DMS53 treated with DMSO at 0.1 percent for 48 hours (cell line): ENCODE measurements at regions not wholly inside any gene's neighbourhood (a gene's known extent, or its start where the extent isn't known, plus 50 kb on each side); places are given as distances from the start of the nearest gene placed in this dataset.

ENCODE experiments used
- DNase-seq: peaks from one replicate; lab custom pipeline; 2025; ENCODE audit not compliant: unreplicated experiment; lab: John Stamatoyannopoulos, UW

DNA sequence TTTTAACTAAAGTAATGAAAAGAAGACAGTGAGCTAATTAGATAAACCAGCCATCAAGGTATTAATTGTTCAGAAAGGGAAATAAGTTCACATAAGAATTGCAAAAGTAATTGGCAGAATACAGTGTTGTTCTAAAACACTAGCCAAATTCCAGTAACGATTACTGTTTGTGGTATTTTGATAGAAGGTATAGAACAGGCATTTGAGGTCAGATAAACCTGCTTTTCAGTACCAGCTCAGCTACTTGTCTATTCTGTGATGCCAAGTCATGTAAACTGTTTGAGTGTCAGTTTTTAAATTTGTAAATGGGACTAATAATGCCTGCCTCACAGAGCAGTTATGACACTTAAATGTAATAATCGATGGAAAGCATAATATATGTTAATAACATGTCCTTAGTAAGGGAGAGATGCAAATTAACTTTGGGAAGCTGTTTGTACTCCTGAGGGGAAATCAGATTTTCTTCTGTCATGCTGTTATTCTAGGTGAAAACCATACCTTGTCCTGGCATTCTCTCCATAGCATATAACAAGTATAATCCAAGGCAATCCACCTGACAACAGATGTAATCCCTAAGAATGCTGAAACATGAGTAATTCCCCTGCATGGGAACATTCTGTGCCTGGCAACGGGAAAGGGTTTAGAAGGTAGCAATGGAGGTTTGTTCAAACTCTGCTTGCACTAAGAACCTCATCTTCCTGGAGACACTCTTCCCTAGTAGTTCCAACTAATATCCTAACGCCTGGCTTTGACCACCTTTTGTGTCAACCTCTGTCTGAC lies 509.5 kb upstream of the PAPPA start:
- no peak for DNase-seq

DNA sequence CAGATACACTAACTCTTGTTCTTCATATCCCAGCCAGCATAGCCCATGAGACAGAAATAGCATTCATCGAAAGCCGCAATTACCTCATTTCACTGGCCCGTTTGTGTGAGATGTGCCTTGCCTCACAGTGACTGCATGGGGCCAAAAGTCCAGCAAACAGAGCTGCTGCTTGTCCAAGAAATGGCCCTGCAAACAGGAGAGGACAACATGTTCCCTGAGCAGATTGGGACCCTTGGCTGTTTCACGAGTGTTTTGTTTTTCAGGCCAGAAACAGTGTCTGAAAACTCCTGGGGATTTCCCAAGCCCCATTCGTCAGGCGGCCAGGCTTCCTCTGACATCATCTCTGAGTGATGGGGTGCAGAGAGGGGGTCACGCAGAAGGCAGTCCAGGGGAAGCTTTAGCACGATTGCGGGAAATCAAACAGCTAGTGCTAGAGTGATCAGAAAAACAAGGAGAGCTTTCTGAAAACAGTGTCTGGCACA lies 503.6 kb upstream of the PAPPA start:
- no peak for DNase-seq

DNA sequence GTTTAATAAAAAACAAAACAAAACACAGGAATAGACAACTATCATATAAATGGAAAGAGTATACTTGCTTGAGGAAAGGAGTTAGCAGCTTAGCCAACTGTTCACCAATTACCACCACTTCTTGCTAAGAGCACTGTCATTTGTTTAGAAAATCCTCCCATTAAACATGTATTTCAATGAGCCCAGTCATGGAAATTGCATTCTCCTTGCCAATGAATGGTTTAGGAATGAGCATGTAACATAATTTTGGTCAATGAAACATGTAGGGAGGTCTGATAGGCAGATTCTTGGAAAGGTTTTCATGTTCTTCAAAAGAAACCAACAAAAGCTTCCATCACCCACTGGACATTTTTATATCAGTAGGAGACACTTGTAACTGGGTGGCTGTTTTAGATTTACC lies 502.8 kb upstream of the PAPPA start:
- DNase-seq = no peak

DNA sequence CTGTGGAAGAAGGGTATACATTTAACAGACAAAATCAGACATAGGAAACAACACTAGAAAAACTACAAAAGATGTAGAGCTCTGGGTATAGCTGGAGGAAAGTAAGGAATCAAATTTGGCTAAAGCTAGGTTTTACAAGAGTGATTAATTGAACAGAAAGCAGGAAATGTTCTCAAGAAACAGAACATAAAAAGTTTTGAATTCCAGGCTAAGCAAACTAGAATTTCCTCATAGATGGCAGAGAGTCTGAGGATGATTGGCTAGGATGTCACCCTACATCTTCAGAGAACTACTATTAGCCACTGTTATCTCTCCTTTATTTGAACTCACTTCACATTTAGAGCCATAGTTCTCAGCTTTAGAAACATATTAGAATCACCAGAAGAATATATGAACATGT lies 502.1 kb upstream of the PAPPA start:
- DNase-seq = no peak

DNA sequence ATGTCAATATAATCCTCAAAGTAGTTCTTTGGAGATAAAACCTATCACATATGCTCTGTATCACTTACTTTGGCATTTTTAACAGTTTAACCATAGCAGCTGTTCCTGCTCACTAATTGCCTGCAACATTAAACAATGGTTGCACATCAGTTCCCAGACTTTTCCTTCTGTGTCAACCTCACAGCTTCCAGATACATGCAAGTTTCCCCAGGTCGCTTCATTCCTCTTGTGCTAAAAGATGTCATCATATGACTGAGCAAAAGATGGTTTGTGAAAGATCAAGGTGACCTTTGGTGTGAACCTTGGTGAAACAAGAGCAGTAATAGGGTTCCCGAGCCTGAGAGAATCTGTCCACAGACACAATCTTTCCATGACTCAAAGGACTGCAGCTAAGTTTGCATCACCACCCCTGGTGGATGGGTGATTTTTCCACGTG lies 500.4 kb upstream of the PAPPA start:
- no peak for DNase-seq

DNA sequence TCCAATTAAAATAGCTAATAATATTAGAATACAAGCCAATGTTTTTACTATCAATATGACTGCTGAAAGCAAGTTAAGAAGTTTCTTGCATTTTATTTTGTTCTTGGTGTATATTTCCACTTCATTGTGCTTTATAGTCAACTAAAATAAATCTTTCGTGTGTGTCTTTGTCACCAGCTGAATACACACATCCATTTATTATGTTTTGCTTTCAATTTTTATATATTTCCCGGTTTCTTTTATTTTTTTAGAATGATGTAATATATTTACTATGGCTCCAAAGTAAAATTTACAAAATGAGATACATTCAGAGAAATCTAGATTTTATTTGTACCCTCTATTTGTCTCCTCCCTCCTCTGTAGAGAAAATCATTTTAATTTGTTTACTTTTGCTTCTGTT lies 495.9 kb upstream of the PAPPA start:
- DNase-seq = no peak

DNA sequence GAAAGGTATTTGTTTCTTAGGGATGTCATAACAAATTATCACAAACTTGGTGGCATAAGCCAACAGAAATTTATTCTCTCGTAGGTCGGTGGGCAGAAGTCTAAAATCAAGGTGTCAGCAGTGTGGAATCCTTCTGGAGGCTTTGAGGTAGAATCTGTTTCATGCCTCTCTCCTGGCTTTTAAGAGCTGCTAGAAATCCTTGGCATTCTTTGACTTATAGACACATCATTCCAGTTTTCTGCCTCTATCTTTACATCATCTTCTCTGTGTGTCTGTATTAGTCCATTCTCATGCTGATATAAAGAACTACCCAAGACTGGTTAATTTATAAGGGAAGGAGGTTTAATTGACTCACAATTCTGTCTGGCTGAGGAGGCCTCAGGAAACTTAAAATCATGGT lies 488.1 kb upstream of the PAPPA start:
- no peak for DNase-seq

DNA sequence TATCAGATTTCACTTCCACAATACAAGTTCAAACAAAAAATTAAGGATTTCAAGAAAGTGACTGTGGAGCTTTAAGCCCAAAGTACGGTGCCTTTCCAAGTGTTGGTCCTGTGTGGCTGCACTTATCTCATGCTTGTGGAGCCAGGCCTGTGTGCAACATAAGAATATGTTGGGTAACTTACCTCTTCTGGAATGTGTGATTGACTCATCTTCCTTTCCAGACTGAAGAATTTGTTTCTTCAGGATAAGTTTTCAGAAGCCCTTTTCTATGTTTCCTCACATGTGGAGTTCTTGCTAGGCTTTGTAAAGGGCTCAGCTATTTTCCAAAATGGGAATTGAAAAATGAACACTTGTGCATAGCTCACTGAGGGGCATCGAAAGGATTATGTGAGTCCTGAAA lies 485.1 kb upstream of the PAPPA start:
- DNase-seq = no peak

DNA sequence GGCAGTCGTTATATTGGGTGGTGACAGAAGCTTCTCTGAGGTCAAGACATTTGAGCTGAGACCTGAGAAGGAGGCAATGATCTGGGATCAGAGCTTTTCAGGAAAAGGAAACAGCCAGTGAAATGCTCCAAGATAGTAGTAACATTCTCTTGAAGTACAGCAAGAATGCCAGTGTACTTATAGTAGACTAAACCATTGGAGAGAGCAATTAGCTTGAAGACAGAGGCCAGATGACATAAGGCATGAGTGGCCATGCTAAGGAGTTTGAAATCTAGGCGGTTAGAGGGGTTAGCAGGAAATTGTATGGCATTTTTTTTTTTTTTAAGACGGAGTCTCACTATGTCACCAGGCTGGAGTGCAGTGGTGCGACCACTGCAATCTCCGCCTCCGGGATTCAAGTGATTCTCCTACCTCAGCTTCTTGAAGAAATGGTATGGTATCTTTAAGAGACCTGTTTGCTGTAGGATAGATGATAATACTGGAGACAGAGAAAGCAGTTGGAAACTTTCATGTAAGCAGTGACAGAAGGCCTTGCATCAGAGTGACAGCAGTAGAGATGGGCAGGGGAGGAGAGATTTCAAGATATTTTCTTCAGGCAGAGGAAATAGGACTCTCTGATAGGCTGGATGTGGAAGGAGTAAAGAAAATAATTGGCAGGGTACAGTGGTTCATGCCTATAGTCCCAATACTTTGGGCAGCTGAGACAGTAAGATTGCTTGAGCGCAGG lies 482.2 kb upstream of the PAPPA start:
- no peak for DNase-seq

DNA sequence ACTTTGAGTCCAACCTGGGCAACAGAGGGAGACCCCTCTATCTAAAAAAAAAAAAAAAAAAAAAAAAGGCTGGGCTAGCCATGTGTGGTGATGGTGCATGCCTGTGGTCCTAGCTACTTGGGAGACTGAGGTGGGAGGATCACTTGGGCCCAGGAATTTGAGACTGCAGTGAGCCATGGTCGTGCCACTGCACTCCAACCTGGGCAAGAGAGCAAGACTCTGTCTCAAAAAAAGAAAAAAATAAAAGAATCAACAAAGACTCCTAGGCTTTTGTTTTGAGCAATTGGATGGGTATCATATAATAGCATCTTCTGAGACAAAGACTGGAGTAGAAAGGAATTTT lies 481.7 kb upstream of the PAPPA start:
- DNase-seq = no peak

DNA sequence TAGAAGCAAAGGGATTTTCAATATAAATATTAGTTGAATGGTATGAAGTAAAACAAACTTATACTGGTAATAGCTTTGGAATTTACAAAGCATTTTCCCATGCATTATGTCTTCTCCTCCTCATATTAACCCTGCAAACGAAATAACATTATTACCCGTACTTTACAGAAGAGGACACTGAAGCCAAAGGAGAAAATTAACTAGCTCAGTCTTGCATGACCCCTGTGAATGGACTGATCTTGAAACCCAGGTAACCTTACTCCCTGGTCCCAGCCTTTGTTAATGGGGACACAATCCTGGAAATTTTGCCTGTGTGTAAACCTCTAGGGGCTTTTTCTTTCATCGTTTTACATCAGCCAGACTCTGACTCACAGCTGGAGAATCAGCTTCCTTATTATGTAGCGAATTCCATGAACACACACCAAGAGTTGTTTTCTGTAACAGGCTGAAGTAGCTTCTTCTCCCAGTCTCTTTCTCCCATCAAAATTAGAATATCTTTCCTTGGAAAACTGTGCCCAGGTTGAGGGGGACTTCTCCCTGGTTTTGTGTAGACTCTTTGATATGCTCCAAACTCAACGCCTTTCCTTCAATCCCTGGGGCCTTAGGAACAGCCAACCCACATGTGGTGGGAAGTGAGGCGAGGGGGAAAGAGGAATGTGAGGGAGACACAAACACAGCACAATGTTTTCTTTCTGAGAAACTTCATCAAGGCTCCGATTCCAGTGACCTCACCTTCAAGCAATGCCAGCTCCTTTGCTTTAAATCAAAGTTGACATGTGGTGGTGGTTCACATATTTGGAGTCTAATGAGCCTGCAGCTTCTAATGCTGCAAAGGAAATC lies 480.9 kb upstream of the PAPPA start:
- DNase-seq = no peak

DNA sequence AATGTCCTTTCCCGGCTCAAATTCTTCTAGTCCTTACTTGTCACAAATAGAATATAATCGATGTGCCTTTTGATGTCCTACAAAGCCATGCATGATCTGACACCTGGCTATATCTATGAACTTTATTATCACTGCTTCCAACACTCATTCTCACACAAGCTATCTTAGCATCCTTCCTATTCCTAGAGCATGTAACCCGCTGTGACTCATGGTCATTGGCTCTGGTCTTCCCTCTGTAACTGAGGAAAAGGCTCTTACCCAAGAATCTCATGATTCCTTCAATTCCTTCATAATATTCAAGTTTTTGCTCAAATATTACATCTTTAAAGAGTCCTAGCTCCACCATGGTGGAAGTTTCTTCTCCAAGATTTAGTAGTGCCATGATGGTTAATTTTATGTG lies 480.0 kb upstream of the PAPPA start:
- no peak for DNase-seq

DNA sequence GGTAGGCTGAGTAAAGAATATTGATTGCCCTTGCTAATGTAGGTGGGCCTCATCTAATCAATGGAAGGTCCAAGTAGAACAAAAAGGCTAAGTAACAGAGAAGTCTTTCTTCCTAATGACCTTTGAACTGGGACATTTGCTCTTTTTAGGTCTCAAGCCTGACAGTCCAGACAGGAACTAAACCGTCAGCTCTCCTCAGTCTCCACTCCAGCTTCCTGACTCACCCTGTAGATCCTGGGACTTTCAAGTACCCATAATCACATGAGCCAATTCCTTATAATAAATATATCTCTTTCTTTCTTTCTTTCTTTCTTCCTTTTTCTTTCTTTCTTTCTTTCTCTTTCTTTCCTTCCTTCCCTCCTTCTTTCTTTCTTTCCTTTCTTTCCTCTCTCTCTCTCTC lies 479.5 kb upstream of the PAPPA start:
- DNase-seq = no peak

DNA sequence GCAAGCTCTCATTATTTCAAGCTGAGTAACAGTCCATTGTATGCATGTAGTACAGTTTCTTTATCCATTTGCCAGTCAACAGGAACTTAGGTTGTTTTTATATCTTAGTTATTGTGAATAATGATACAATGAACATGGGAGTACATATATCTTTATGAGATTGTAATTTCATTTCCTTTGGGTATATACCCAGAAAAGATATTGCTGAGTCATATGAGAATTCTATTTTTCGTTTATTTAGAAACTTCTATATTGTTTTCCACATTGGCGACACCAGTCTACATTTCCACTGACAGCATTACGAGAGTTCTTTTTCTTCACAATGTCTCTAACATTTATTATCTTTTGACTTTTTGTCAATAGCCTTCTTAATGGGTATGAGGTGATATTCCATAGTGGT lies 477.8 kb upstream of the PAPPA start:
- DNase-seq = no peak

DNA sequence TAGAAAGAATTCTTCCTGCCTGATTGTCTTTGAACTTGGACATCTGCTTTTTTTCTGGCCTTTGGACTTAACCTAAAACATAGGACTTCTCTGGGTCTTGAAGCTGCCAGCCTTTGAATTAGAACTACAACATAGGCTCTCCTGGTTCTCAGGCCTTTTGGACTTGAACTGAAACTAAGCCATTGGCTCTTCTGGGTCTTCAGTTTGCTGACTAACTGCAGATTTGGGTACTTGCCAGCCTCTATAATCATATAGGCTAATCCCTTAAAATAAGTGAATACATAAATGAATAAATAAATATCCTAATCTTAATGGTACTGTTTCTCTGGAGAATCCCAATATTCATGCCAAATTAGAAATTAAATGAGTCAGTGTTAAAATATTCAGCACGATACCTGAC lies 473.4 kb upstream of the PAPPA start:
- no peak for DNase-seq

DNA sequence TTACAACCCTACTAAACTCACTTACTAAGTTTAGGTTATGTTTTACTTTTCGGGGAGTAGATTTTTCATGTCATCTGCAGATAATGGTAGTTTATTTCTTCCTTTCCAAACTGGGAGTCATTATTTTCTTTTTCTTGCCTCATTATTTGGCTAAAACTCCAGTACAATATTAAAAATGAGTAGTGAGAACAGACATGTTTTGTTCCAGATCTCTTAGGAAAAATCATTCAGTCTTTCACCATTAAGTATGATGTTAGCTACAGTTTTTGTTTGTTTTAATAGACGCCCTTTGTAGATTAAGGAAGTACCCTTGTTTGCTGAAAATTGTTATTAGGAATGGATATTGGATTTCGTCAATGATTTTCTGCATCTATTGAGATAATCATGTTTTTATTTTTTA lies 472.0 kb upstream of the PAPPA start:
- no peak for DNase-seq

DNA sequence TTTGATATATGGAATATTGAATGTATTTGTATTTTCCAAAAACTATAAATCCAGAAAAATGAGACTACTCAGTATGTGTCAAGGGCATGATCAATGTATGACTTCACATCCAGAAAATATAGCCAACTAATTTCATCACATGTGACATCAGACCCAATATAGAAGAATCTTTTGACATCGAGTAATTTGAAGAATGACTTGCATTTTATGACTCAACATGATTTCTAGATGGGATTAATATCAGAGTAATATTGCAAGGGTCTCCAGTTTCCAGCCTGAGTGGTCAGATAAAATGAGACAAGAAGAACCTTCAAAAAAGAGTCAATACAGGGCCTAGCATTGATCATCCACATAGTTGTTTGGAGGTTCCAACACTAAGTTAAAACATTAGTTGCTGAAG lies 467.5 kb upstream of the PAPPA start:
- DNase-seq = no peak

DNA sequence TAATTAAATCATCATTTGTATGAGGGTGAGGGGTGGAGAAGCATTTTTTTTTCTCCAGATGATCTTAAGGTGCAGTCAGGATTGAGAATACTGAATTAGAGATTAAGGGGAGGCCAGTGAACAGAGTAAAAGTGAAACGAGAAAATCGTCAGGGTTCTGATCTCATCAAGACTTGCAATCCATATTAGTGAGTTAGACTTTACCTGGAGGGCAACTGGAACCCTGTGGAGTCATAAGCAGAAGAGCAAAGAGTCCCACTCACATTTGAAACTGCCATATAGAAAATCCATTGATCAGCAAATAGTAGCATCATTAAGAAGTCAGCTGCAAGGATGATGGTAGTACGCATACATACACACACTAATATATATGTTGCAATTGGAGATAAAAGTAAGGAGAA lies 466.2 kb upstream of the PAPPA start:
- no peak for DNase-seq

DNA sequence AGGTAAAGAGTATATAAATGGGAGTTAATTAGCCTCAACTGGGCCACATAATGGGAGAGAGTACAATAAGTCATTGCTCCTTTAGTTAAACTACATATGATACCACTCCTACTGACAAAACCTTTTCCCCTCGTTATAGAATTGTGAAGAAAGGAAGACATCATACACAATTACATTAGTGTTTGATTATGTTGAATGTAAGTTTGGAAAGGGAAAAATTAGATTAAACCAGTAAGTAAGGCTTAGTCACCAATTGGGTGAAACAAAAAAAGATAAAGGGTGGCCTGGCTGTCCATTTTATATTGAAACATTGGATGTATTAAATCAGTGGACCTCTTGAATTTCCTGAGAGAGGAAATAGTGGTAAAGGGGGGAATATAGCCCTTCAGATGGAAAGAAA lies 464.3 kb upstream of the PAPPA start:
- no peak for DNase-seq

DNA sequence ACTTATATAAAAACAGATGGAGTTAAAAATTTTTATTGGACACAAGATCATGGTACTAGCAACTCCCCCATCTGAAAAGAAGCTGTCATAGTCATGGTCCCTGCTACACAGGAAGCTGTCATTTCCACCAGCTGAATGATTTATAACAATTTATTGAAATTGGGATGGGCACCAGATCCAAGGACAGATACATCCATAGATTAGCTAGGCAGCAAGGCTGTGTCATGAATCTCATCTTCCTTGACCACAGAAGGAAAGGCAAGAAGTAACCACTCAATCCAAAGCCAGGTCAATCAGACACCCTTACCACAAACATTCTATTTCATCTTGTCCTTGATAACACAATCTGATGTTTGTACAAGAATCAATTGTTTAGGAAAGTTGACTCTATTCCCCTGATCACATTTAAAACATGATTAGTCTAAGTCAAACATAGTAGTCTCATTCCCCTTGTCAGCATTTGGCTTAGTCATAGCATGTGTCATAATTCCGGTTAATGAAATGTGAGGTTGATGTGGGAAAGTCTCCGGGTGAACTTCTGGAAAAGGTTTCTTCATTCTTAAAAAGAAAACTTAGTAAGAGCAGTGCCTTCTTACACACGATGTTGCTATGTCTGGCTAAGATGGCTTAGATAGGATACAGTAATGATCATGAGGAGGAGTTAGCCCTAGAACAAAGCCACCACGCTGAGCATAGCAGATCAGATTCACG lies 462.6 kb upstream of the PAPPA start:
- no peak for DNase-seq

DNA sequence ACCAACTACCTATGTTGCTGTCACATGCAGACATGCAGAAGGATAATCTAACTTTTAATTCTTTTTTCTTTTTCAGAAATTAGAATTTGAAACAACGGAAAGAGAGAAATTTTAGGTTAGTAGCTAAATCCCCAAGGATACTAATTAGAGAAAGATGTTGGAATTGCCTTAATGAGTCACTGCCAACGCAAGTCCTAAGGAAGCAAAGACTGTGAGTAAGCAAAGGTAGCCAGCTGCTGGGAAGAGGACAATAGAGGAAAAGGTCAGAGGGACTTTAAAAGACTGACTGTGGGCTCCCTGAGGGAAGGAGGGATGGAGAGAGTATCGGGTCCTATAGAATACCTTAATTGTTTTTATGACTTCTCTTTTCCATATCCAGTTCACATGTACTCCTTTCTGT lies 461.9 kb upstream of the PAPPA start:
- DNase-seq = no peak
